Spleen (tissue), 7 donors: ENCODE measurements at regions not wholly inside any gene's neighbourhood (a gene's known extent, or its start where the extent isn't known, plus 50 kb on each side); places are given as distances from the start of the nearest gene placed in this dataset.

Experiments
- POLR2AphosphoS5 ChIP-seq, 3 donors: sonication (generic); formaldehyde crosslinking; IDR thresholded peaks; one replicate each; pipeline ENCODE4 v1.5.1; 2017; ENCODE audit warnings: antibody characterized with exemption in 3 of 3
- TF ChIP-seq, protein P1 (sequence below), 11 experiments: fragments of 200-600 bp in 7 of 11; fragments of 450-650 bp in 4 of 11; sonication (generic) in 4 of 11; IDR thresholded peaks in 8 of 11; conservative IDR thresholded peaks in 3 of 11; 1 replicate in 7 of 11; 2 replicates in 4 of 11; pipeline versions ENCODE4 v1.4.0 to v1.8.0; 2016 to 2021; ENCODE audit warnings: antibody characterized with exemption in 11 of 11, inconsistent platforms in 4 of 11, mild to moderate bottlenecking in 1 of 11
- donor health status: DM: no; HTN: no; CAD: no; lungs with moderate emphysema.
- donor health status: DM: no; HTN: no; CAD: no.
- donor health status: DM: no; HTN: no; CAD: no.

DNA sequence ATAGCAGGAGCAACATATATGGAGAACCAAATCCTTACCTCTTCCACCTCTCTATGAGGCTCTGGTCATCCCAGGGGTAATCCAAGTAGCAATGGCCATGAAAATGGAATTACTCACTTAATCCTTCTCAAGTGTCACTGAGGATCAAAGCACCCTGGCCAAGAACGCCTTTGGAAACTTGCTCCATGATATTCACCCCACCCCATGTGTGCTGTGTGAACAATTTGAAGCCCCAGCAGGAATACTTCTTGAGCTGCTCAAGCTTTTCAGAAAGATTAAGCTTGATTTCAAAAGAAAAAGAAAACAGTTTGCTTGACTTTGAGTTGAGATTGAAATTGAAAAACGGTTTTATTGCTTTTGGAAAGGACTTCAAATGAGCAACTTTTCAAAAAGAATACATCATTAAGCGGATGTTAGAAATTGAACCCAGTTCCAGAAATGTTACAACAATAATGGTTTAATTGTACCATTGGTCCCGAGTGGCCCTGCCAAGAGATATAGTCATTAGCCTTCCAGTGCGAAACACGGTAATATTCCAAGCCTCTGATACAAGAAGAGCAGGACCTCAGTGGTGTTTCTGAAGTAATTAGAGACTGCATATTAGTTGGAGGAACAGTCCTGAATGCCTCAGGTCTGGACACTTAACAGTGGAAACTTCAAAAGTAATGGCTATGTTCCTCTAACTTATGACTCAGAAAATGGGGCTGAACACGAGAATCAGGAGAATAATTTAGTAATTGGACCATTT is 208.1 kb downstream of the NEBL start:
- TF ChIP-seq, protein P1, sequence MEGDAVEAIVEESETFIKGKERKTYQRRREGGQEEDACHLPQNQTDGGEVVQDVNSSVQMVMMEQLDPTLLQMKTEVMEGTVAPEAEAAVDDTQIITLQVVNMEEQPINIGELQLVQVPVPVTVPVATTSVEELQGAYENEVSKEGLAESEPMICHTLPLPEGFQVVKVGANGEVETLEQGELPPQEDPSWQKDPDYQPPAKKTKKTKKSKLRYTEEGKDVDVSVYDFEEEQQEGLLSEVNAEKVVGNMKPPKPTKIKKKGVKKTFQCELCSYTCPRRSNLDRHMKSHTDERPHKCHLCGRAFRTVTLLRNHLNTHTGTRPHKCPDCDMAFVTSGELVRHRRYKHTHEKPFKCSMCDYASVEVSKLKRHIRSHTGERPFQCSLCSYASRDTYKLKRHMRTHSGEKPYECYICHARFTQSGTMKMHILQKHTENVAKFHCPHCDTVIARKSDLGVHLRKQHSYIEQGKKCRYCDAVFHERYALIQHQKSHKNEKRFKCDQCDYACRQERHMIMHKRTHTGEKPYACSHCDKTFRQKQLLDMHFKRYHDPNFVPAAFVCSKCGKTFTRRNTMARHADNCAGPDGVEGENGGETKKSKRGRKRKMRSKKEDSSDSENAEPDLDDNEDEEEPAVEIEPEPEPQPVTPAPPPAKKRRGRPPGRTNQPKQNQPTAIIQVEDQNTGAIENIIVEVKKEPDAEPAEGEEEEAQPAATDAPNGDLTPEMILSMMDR (IDR thresholded peaks at IDR 0.05 in 8 of 11, conservative IDR thresholded peaks at IDR 0.05 in 3 of 11) = no peak
- TF ChIP-seq POLR2AphosphoS5 (IDR thresholded peaks at IDR 0.05) = no peak
